ENCODE measurements at regions not wholly inside any gene's neighbourhood (a gene's known extent, or its start where the extent isn't known, plus 50 kb on each side); places are given as distances from the start of the nearest gene placed in this dataset.

- Histone ChIP-seq H3K18ac (ENCODE audit: low read depth, low read length) (no peak overlapping the region), H2BK5ac (ENCODE audit: low read depth, low read length, poor library complexity, severe bottlenecking) (no peak overlapping the region), H2AK9ac (replicated peaks; ENCODE audit: low read depth, low read length, poor library complexity) (no peak overlapping the region), H3K4me1 (ENCODE audit: control insufficient read depth, insufficient read depth, low read length) (no peaks in the 10 kb centered on the region), H3K4me2 (ENCODE audit: low read depth, low read length) (no peak overlapping the region), H3K4me3 (ENCODE audit: insufficient read depth, low read depth, low read length) (no peak overlapping the region), H2BK120ac (ENCODE audit: low read depth, low read length) (no peak overlapping the region), H4K91ac (ENCODE audit: insufficient read depth, low read depth, low read length) (no peak overlapping the region), H2AFZ (replicated peaks; ENCODE audit: low read length, poor library complexity) (no peak overlapping the region), H3K27me3 (ENCODE audit: control insufficient read depth, insufficient read depth, low read length) (no peaks in the 10 kb centered on the region), H2BK20ac (ENCODE audit: low read depth, low read length) (no peak overlapping the region), H3K27ac (ENCODE audit: insufficient read depth, low read length) (no peak overlapping the region), H3K56ac (ENCODE audit: extremely low read depth, insufficient read depth, low read length) (no peak overlapping the region), H3K23ac (ENCODE audit: low read depth, low read length) (no peak overlapping the region), H4K20me1 (ENCODE audit: insufficient read depth, low read length) (no peaks in the 10 kb centered on the region), H3K9me3 (ENCODE audit: control insufficient read depth, insufficient read depth, low read length) (no peaks in the 10 kb centered on the region), H4K8ac (ENCODE audit: low read depth in 2 of 2, low read length in 2 of 2) (no peak overlapping the region), H3K9me1 (ENCODE audit: insufficient read depth, low read length) (no peaks in the 10 kb centered on the region), H3K4ac (ENCODE audit: low read depth, low read length) (no peak overlapping the region), H3K14ac (replicated peaks; ENCODE audit: low read depth, low read length) (no peak overlapping the region), H3K9ac (ENCODE audit: low read depth, low read length) (no peak overlapping the region), H3K79me1 (ENCODE audit: low read depth in 1 of 2, low read length in 2 of 2) (no peaks in the 10 kb centered on the region), H2BK15ac (ENCODE audit: low read depth, low read length) (no peak overlapping the region), H4K5ac (ENCODE audit: low read depth, low read length) (no peak overlapping the region), H2AK5ac (ENCODE audit: low read depth, low read length) (no peak overlapping the region), H3K36me3 (ENCODE audit: control insufficient read depth, insufficient read depth, low read length) (no peaks in the 10 kb centered on the region)
- intact Hi-C loops (cut with micrococcal nuclease) = no loop called here
- no peak for ATAC-seq (ENCODE audit: low read depth)
- in situ Hi-C loops (cut with MboI; ENCODE audit: low sequenced_read_pairs) = no loop called here
- no peak for DNase-seq
- ChIA-PET CTCF (no interaction called here), POLR2A (ENCODE audit: unreplicated experiment) (no interaction called here)
- dilution Hi-C loops (cut with HindIII; ENCODE audit: low sequenced_read_pairs, unreplicated experiment) = no loop called here
- TF ChIP-seq RCOR1 (IDR thresholded peaks at IDR 0.05; ENCODE audit: insufficient replicate concordance, low read length) = no peak
- TF ChIP-seq, protein P1, sequence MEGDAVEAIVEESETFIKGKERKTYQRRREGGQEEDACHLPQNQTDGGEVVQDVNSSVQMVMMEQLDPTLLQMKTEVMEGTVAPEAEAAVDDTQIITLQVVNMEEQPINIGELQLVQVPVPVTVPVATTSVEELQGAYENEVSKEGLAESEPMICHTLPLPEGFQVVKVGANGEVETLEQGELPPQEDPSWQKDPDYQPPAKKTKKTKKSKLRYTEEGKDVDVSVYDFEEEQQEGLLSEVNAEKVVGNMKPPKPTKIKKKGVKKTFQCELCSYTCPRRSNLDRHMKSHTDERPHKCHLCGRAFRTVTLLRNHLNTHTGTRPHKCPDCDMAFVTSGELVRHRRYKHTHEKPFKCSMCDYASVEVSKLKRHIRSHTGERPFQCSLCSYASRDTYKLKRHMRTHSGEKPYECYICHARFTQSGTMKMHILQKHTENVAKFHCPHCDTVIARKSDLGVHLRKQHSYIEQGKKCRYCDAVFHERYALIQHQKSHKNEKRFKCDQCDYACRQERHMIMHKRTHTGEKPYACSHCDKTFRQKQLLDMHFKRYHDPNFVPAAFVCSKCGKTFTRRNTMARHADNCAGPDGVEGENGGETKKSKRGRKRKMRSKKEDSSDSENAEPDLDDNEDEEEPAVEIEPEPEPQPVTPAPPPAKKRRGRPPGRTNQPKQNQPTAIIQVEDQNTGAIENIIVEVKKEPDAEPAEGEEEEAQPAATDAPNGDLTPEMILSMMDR (conservative IDR thresholded peaks at IDR 0.05; ENCODE audit: low read depth, low read length) = no peak
- no peak for TF ChIP-seq CHD1 (IDR thresholded peaks at IDR 0.05; ENCODE audit: low read depth, low read length)
- no peak for TF ChIP-seq MAZ (IDR thresholded peaks at IDR 0.05; ENCODE audit: borderline replicate concordance, low read depth, low read length)
- no peak for TF ChIP-seq BHLHE40 (IDR thresholded peaks at IDR 0.05; ENCODE audit: low read depth, low read length)
- TF ChIP-seq MAFK (IDR thresholded peaks at IDR 0.05; ENCODE audit: low read depth, low read length) = no peak
- TF ChIP-seq SMC3 (IDR thresholded peaks at IDR 0.05; ENCODE audit: low read depth, low read length) = no peak
- no peak for TF ChIP-seq NFE2L2 (IDR thresholded peaks at IDR 0.05; ENCODE audit: low read depth, low read length)
- no peak for TF ChIP-seq FOS (IDR thresholded peaks at IDR 0.05; ENCODE audit: low read depth, low read length)
- no peak for TF ChIP-seq MXI1 (IDR thresholded peaks at IDR 0.05; ENCODE audit: borderline replicate concordance, low read depth, low read length)
- TF ChIP-seq RFX5 (IDR thresholded peaks at IDR 0.05; ENCODE audit: low read depth, low read length) = no peak
- TF ChIP-seq CEBPB (IDR thresholded peaks at IDR 0.05; ENCODE audit: low read depth, low read length) = no peak
- no peak for TF ChIP-seq POLR2A (IDR thresholded peaks at IDR 0.05; ENCODE audit: low read depth, low read length)
- TF ChIP-seq, protein P2, sequence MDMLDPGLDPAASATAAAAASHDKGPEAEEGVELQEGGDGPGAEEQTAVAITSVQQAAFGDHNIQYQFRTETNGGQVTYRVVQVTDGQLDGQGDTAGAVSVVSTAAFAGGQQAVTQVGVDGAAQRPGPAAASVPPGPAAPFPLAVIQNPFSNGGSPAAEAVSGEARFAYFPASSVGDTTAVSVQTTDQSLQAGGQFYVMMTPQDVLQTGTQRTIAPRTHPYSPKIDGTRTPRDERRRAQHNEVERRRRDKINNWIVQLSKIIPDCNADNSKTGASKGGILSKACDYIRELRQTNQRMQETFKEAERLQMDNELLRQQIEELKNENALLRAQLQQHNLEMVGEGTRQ (IDR thresholded peaks at IDR 0.05; ENCODE audit: low read depth, low read length) = no peak
- TF ChIP-seq, protein P3, sequence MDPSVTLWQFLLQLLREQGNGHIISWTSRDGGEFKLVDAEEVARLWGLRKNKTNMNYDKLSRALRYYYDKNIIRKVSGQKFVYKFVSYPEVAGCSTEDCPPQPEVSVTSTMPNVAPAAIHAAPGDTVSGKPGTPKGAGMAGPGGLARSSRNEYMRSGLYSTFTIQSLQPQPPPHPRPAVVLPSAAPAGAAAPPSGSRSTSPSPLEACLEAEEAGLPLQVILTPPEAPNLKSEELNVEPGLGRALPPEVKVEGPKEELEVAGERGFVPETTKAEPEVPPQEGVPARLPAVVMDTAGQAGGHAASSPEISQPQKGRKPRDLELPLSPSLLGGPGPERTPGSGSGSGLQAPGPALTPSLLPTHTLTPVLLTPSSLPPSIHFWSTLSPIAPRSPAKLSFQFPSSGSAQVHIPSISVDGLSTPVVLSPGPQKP (IDR thresholded peaks at IDR 0.05; ENCODE audit: borderline replicate concordance, low read depth, low read length) = no peak
- TF ChIP-seq RAD21 (IDR thresholded peaks at IDR 0.05; ENCODE audit: low read length) = no peak
- BruUV-seq (replicated peaks) = no TSS peak
These were observed 130.4 kb downstream of the MSL3 start for GRCh38 chrX:11888421-11888820.

Data from IMR-90 (cell line).